Tibial nerve (tissue), 4 donors: ENCODE measurements at regions not wholly inside any gene's neighbourhood (a gene's known extent, or its start where the extent isn't known, plus 50 kb on each side); places are given as distances from the start of the nearest gene placed in this dataset.

Source experiments
- DNase-seq, 2 donors: peaks; one replicate each; pipeline ENCODE4 v3.0.0-alpha.2; 2019; ENCODE audit warnings: low spot score in 2 of 2
- H3K27ac ChIP-seq, 4 donors: fragments of 200-600 bp; sonication (generic) in 3 of 4; one replicate each; pipeline ENCODE4 v1.5.1; 2017 to 2019; ENCODE audit warnings: mild to moderate bottlenecking in 1 of 4
- H3K27me3 ChIP-seq, 2 donors: fragments of 200-600 bp; sonication (generic) in 1 of 2; one replicate each; pipeline versions ENCODE4 v1.5.1 to v1.6.0; 2017 to 2019
- H3K36me3 ChIP-seq, 3 donors: fragments of 200-600 bp; sonication (generic); one replicate each; pipeline ENCODE4 v1.5.1; 2018 to 2019
- H3K4me1 ChIP-seq, 4 donors: fragments of 200-600 bp; sonication (generic) in 3 of 4; one replicate each; pipeline ENCODE4 v1.5.1; 2017 to 2019
- H3K4me3 ChIP-seq, 4 donors: fragments of 200-600 bp; sonication (generic) in 3 of 4; one replicate each; pipeline ENCODE4 v1.5.1; 2017 to 2019; ENCODE audit warnings: mild to moderate bottlenecking in 1 of 4, moderate library complexity in 1 of 4
- H3K9me3 ChIP-seq, 4 donors: fragments of 200-600 bp; sonication (generic) in 3 of 4; one replicate each; pipeline ENCODE4 v1.5.1; 2017 to 2019
- EP300 ChIP-seq, 2 donors: sonication (generic); formaldehyde crosslinking; IDR thresholded peaks; one replicate each; pipeline ENCODE4 v1.6.1; 2017; ENCODE audit warnings: antibody characterized with exemption in 2 of 2, mild to moderate bottlenecking in 1 of 2
- POLR2A ChIP-seq, 2 donors: fragments of 450-650 bp; IDR thresholded peaks; one replicate each; pipeline ENCODE4 v1.6.1; 2017; ENCODE audit warnings: antibody characterized with exemption in 2 of 2, mild to moderate bottlenecking in 2 of 2, moderate library complexity in 2 of 2
- WGBS, 2 donors: methylation state at CpG; one replicate each; pipeline ENCODE4 v1.1.5; 2018; 5-methylcytosine and 5-hydroxymethylcytosine counted together
- TF ChIP-seq, protein P1 (sequence below), 5 experiments: fragments of 200-600 bp in 3 of 5; fragments of 450-650 bp in 2 of 5; sonication (generic) in 3 of 5; IDR thresholded peaks; one replicate each; pipeline ENCODE4 v1.5.1; 2016 to 2019; ENCODE audit warnings: antibody characterized with exemption in 5 of 5, mild to moderate bottlenecking in 3 of 5, moderate library complexity in 2 of 5

DNA sequence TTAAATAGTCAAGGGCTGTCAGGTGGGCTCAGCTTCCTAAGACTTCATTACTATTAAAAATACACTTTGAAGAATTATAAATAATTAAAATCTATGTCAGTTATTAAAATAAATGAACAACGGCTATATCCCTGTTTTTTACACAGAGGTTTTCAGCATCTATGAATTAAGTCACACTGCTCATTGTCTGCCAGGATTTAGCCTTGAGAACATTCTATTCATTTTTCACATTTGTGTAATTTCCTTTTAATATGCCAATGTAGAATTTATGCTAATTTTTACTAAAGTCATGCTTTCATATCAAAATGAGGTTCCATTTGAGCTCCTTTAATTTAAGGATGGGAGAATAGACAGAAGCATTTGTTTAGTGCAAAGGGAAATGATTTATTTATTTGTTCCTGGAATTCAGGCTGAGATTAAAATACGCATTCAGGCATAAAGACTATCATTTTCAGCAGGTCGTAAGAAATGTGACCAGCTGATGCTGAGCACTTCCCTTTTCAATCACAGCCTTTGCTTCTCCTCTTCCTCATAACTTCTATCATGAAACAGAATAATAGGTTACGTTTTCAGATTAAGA lies 345.1 kb downstream of the MFSD1 start:
- H3K27me3 ChIP-seq: no peaks in the 10 kb centered on the region
- H3K4me3 ChIP-seq: no peak overlapping the region
- no peaks in the 10 kb centered on the region for H3K4me1 ChIP-seq
- TF ChIP-seq POLR2A (IDR thresholded peaks at IDR 0.05) (no peak), EP300 (IDR thresholded peaks at IDR 0.05) (no peak)
- TF ChIP-seq, protein P1, sequence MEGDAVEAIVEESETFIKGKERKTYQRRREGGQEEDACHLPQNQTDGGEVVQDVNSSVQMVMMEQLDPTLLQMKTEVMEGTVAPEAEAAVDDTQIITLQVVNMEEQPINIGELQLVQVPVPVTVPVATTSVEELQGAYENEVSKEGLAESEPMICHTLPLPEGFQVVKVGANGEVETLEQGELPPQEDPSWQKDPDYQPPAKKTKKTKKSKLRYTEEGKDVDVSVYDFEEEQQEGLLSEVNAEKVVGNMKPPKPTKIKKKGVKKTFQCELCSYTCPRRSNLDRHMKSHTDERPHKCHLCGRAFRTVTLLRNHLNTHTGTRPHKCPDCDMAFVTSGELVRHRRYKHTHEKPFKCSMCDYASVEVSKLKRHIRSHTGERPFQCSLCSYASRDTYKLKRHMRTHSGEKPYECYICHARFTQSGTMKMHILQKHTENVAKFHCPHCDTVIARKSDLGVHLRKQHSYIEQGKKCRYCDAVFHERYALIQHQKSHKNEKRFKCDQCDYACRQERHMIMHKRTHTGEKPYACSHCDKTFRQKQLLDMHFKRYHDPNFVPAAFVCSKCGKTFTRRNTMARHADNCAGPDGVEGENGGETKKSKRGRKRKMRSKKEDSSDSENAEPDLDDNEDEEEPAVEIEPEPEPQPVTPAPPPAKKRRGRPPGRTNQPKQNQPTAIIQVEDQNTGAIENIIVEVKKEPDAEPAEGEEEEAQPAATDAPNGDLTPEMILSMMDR (IDR thresholded peaks at IDR 0.05): no peak
- no peaks in the 10 kb centered on the region for H3K36me3 ChIP-seq
- H3K9me3 ChIP-seq: no peaks in the 10 kb centered on the region
- WGBS, 2 donors: 49 to 51% methylated on average over 4 of the region's 4 CpGs
- no peak for DNase-seq
- no peak overlapping the region for H3K27ac ChIP-seq

DNA sequence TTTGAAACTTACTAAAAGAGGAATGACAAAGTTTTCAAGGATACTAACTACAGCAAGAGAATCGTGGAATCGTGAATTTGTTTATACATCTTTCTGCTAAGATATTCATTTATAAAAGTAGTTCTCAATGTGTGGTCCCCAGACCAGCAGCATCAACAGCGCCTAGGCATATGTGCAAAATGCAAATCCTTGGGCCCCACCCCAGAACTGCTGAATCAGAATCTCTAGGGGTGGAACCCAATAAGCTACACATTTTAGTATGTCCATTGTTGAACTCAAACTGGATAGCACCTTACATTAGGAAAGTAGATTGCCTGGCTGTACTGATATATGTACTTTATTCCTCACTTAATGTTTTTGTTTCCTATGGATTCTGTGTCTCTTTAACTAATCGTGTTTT lies 346.0 kb downstream of the MFSD1 start:
- no peak overlapping the region for H3K27ac ChIP-seq
- H3K4me1 ChIP-seq: no peaks in the 10 kb centered on the region
- H3K9me3 ChIP-seq: no peaks in the 10 kb centered on the region
- 90% methylated on average over 4 of the region's 4 CpGs for WGBS, 2 donors
- no peaks in the 10 kb centered on the region for H3K27me3 ChIP-seq
- H3K36me3 ChIP-seq: no peaks in the 10 kb centered on the region
- TF ChIP-seq POLR2A (IDR thresholded peaks at IDR 0.05) (no peak), EP300 (IDR thresholded peaks at IDR 0.05) (no peak)
- TF ChIP-seq, protein P1 (IDR thresholded peaks at IDR 0.05): no peak
- H3K4me3 ChIP-seq: no peak overlapping the region
- no peak for DNase-seq

DNA sequence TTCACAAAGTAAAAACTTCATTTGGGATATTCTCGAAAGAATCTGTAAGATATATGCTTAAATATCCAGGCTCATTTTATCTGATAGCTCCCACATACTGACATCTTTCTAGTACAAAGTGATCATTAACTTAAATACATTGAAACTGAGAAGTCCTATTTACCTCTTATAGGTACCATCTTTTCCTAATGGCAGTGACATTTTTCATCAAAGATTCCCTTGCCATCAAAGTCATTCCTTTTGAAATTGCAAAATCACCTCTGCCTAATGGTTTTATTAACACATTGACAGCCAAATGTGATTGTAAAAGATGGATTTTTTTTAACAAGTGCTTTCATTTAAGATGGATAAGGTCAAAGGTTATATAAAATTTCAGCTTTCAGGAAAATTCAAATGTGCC lies 346.6 kb downstream of the MFSD1 start:
- TF ChIP-seq, protein P1 (IDR thresholded peaks at IDR 0.05): no peak
- TF ChIP-seq POLR2A (IDR thresholded peaks at IDR 0.05) (no peak), EP300 (IDR thresholded peaks at IDR 0.05) (no peak)
- WGBS, 2 donors: 81 to 89% methylated on average over 1 of the region's 1 CpG

DNA sequence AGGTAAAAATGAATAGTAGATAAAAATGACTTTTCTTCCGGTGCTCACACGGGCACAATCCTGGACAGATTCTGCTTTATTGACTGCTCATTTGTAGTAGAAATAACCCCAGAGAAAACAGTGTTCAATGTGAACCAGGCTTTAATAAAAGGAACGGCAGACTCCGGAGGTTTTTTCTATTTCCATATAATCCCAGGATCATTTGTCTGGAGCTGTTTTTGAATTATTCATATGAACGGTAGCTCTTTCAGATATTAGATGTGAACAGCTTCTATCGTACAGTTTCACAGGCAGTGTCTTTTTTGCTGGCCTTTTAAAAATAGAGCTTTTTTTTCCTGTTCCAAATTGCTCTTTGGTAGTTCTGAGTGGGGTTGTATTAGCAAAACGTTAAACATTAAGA lies 347.3 kb downstream of the MFSD1 start:
- no peaks in the 10 kb centered on the region for H3K9me3 ChIP-seq
- no peaks in the 10 kb centered on the region for H3K36me3 ChIP-seq
- TF ChIP-seq POLR2A (IDR thresholded peaks at IDR 0.05) (no peak), EP300 (IDR thresholded peaks at IDR 0.05) (no peak)
- TF ChIP-seq, protein P1 (IDR thresholded peaks at IDR 0.05): no peak
- WGBS, 2 donors: 77 to 78% methylated on average over 7 of the region's 7 CpGs
- H3K4me3 ChIP-seq: no peak overlapping the region
- DNase-seq: no peak
- no peak overlapping the region for H3K27ac ChIP-seq
- H3K27me3 ChIP-seq: no peaks in the 10 kb centered on the region
- no peaks in the 10 kb centered on the region for H3K4me1 ChIP-seq

More for the DNA sequence above, 346.6 kb downstream of the MFSD1 start:
- DNase-seq: no peak
- no peaks in the 10 kb centered on the region for H3K4me1 ChIP-seq
- H3K9me3 ChIP-seq: no peaks in the 10 kb centered on the region
- no peaks in the 10 kb centered on the region for H3K27me3 ChIP-seq
- no peak overlapping the region for H3K4me3 ChIP-seq
- no peaks in the 10 kb centered on the region for H3K36me3 ChIP-seq
- no peak overlapping the region for H3K27ac ChIP-seq

DNA sequence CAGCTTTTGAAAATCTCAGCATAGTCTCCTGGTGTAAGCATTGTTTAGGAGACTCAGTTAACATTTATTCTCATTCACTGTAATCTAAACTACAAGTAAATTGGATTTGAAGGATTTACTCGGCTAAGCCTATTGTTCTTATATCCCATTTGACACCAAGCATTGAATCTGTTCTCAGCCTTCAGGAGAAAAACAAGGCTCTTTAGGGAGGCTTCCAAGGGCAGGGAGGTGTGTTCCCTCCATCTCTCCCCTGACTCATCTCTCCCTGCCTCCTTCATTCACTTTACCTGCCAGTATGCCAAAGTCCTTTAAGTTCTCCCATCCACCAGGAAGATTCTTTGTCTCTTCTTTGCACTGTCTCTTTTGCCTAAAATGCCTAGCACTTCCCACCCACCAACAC lies 347.8 kb downstream of the MFSD1 start:
- no peak for DNase-seq
- Histone ChIP-seq H3K4me1 (no peaks in the 10 kb centered on the region), H3K27ac (no peak overlapping the region), H3K27me3 (no peaks in the 10 kb centered on the region), H3K9me3 (no peaks in the 10 kb centered on the region), H3K36me3 (no peaks in the 10 kb centered on the region), H3K4me3 (no peak overlapping the region)
- no peak for TF ChIP-seq POLR2A (IDR thresholded peaks at IDR 0.05)
- TF ChIP-seq EP300 (IDR thresholded peaks at IDR 0.05): no peak
- TF ChIP-seq, protein P1 (IDR thresholded peaks at IDR 0.05): no peak
- WGBS, 2 donors: 70 to 73% methylated on average over 1 of the region's 1 CpG
